GM18867 (cell line): ENCODE measurements at regions not wholly inside any gene's neighbourhood (a gene's known extent, or its start where the extent isn't known, plus 50 kb on each side); places are given as distances from the start of the nearest gene placed in this dataset.
"Not testable (repeated sequence)": the region's sequence is repeated elsewhere in the genome, so short reads cannot be mapped to it uniquely, and the experiment has no call there.

ENCODE experiments used
- ATAC-seq: cut with Tn5 transposase; IDR thresholded peaks from one replicate; pipeline ENCODE4 v1.9.1; 2021; ENCODE audit warnings: mild to moderate bottlenecking, moderate library complexity; ENCODE audit not compliant: unreplicated experiment

DNA sequence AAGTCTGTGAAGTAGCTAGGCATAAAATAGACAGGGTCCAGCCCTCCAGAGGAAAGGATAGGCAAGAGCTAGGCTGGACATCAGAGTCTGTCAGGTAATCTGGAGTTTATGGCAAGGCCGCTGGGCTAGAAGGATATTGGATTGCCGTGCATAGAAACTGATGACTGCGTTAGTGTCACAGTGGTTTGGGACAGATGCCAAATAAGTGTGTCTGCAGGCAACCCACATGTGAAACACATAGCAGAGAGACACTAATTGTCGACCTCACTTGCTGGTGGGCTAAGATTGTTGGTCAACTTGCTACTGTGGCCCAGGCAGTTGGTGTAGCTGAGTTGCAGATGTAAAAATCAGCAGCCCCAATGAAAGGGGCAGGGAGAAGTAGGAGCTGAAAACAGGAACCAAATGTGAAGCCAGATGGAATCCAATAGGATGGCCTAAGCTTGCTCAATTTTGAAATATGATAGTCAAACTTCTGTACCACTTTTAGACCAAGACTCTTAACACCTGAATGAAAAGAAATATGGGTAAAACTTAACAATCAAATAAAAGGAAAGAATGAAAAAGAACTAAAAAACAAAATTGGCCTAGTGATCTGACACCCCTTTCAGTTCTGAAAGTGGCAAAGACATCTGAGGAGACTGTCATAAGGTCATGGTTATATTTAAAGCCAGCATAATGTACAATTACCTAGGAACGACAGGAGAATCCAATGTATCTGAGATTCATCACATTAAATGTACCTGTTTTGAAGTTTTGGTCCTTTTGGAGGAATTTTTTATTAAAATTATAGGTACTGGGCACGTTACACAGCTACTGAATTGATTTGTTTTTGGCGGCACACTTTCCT is 243.3 kb upstream of the ACTBL2 start:
- ATAC-seq: no peak

DNA sequence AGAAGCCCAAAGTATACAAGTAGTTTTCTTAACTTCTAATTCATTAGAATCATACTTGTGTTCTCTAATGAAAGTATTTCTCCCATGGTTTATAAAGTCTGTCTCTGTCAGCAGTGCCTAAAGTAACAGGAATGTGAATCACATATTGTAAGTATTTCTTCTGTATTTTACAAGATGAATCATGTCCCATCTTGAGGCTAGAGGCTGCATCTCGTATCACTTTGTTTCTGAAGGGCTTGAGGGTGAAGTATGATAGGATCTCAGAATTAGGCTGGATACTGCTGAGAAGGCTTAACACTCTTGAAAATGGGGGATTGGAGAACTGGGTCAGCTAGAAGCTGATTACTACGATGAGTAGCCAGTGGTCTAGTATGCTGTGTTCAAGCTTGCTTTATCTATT is 242.2 kb upstream of the ACTBL2 start:
- ATAC-seq: no peak

DNA sequence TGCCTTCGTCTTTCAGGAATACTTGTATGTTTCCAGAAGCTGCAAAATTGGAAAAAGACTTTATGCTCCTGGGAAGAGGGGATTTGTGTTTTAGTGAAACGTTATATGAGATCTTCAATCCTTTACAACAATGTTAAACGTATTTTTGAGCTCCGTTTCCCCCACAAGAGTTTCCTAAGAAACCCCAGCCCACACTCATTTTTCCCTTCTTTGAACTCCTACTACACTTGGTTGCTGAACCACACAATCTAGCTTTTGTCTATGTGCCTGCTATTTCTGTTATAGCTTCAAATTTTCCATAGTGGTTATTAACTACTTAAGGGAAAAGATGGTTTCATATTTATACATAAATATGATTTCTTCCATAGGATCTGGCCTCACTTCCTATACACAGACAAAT is 238.6 kb upstream of the ACTBL2 start:
- ATAC-seq: no peak

DNA sequence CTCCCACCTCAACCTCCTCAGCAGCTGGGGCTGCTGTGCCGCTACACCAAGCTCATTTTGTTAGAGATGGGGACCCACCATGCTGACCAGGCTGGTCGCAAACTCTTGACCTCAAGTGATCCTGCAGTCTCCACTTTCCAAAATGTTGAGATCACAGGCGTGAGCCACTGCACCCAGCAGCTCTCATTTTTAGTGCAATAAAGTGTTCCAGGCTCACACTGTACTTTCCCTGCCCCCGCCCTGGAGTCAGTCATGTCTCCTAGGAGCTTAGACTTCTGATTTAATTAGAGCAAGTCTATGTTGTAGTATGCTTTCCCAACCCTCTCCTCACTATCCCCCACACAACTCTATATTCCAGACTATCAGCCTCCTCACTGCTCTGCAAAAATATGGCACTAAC is 238.0 kb upstream of the ACTBL2 start:
- ATAC-seq: no peak

DNA sequence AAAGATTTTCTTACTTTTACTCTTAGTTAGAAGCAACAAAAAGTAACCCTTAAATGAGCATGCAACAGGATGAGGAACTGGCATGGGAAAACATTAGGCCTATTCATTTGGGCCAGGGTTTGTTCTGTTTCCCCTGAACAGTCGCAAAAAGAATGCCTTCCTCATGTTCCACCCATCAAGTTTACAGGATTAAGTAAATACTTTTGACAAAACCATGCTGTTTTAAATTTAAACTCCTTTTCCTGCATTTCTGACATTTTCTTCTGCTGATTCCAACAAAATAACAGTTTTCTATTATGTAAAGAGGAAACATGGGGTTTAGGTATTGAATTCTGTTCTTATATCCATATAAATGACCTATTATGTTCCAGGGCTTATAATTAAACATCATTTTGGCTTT is 236.6 kb upstream of the ACTBL2 start:
- no peak for ATAC-seq

DNA sequence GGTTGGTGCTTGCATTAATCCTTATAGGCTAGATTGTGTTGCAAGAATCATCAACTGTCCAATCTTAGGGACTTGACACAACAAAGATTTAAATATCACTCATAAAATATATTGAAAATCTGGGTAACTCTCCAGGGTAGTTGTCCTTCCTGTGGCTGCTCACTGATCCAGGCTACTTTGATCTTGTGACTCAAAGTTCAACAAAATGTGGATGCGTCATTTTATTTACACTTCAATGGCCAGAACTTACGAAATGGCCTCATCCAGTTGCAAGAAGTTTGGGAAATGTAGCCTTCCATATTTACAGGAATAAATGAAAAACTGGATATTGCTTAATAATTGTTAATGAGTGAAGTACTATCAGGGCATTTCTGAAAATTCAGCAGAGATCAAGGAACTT is 235.5 kb upstream of the ACTBL2 start:
- no peak for ATAC-seq

DNA sequence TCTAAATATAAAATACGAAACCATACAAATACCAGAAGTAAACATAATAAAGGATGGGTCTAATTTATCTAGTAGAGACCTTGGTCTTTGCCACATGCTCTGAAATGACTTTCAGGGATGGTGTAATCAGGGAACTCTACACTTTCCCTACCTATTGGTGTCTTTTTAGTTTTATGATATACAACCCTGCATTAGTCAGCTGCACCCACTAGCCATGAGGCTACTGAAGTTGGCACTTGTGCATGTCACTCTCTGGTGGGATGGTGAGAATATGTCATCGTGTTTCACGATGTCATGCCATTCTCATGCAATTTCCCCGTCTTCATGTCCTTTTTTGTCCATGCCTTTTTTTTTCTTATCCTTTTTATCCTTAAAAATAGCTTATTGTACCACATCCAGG is 234.9 kb upstream of the ACTBL2 start:
- ATAC-seq: no peak

DNA sequence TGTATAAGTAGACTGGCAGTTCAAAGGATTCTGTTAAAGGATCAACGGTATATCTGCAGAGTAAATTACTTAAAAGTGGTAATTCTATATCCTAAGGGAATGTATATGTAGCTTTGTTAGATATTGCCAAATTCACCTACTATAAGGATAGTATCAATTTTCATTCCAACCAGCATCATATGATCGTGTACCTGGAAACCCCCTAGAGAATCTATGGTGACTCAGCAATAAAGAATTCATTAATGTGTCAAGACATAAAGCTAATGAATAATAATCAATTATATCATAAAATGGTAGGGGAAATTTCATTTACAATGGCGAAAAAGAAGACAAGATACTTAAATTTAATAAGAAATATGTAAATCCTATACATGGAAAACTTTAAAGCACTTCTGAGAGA is 234.1 kb upstream of the ACTBL2 start:
- ATAC-seq: no peak

DNA sequence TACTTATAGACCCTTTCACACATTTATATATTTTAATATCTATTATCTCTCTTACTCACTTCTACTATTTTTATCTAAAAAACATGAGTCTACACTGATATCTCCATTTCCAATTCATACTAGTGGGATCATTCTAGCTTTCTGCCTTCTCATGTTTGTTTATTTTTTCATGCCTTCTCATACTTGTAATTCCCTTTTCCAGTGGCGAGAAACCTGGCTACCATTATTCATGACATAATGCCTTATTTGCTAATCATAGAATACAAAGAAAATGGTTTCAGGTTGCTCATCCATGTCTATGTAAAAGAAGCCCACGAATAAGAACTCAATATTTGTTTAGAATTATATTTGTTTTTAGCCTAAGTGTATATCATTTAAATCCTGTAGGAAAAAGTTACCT is 232.7 kb upstream of the ACTBL2 start:
- ATAC-seq: no peak

DNA sequence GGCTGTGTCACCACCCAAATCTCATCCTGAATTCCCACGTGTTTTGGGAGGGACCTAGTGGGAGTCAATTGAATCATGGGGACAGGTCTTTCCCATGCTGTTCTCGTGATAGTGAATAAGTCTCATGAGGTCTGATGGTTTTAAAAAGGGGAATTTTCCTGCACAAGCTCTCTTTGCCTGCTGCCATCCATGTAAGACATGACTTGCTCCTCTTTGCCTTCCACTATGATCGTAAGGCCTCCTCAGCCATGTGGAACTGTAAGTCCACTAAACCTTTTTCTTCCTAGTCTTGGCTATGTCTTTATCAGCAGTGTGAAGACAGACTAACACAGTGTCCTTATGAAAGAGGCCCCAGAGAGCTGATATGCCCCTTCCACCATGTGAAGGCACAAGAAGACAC is 230.9 kb upstream of the ACTBL2 start:
- not testable (repeated sequence) for ATAC-seq

DNA sequence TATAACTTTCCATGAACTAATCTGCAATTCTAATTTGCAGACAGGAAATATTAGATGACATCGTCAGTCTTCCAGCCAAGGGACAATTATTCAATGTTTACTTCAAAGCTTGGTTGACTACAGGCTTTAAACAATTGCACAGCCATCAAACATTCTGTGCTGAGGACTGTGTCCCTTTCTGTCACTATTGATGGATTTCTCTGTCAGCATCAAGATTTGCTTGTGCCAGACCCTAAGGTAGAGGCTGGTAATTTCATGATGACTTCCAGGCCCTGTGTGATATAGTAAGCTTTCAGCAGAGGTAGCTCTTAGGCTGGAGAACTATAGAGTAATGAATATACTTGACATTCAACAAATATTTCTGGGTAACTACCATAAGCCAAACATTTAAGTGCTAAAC is 229.3 kb upstream of the ACTBL2 start:
- no peak for ATAC-seq

DNA sequence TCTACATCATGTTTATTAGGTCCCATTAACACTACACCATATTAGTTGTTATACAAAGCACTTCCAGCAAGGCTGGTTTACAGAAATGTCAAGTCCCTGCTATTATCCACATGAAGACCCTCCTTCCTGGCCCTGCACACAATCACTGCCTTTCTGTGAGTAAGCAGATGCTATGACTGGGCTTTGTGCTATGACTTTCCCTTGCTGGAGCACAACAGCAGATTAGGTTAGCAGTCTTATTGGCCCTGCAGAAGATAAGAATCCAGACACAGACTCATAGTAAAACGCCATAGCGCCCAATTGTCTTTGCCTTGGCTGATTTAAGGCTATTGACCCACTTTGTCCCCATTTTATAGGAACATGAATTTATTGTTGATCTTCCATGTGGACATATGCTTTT is 228.9 kb upstream of the ACTBL2 start:
- no peak for ATAC-seq

DNA sequence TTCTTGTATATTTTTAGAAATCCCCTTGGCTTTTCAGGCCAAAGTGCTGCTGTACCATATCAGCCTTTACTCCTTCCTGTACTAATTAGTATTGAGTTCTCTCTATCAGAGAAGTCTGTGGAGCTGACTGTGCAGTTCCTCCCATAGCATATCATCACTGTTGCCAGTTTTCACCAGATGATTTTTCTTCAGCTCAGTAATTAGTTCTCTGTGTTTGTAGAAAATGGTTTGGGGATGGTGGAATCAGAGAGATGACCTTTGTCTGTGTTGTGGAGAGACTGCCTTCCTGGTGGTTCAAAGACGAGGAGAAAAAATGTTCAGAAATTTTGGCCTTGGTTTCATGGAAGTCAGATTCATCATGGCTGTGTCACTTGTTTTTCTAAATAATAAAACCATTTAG is 227.5 kb upstream of the ACTBL2 start:
- no peak for ATAC-seq

DNA sequence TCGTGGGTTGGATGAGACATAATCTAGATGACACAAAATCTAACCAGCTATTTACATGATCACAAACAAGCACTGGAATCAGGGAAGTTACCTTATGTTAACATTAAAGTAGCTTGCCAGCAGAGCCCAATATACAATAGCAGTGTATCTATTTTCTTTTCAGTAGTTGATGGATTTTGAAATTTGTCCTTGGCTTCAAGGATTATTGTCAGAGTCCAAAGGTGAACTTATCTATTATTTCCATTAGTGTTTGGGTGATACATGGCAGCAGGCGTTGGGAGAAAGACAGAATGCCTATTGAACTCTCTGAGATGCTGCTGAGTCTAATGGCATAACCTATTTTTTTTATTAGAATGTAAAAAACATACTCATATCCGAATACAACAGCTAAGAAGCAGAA is 223.2 kb upstream of the ACTBL2 start:
- ATAC-seq: no peak

DNA sequence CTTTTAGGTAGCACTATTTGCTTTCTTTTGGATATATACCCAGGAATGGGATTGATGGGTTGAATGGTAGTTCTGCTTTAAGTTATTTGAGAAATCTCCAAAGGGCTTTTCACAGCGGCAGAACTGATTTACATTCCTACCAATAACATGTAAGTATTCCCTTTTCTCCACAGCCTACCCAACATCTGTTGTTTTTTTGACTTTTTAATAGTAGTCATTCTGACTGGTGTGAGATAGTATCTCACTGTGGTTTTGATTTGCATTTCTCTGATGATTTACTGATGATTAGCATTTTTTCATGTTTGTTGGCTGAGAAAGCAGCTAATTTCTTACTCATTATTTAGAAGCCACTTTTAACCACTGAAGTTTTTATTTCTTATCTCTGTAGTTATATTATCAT is 221.1 kb upstream of the ACTBL2 start:
- ATAC-seq: no peak

DNA sequence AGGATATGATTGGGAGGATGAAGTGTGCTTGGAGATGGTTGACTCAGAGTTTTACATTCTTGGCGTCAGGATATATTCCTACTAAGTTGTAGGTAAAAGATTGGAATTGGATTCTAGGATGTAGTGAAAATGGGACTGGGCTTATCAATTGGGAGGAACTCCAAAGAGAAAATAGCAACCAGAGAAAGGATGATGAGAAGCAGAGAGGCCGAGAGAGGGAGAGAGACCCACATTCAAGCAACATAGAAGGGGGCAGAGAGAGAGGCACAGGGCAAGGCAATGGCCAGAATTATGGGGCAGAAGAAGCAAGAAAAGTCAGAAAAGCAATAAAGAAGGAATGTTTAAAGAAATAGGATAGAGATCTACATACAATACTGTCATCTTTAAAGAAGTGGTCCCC is 217.9 kb upstream of the ACTBL2 start:
- no peak for ATAC-seq

DNA sequence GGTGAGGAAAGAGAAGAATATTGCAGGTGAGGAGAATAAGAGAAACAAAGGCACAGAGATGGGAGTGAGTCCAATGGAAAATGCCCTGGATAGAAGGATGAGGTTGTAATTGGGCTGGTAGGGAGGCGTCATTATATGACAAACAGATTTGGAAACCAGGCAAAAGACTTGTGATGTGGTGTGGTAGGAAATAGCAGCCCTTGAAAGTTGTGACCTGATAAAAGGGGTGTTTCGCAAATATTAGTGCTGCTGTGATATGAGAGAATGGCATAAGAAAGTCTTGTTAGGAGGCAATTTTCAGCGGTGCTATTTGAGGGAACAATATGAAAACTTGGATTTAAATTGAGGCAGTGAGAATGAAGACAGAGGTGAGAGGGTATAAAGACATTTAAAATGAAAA is 217.5 kb upstream of the ACTBL2 start:
- ATAC-seq: no peak

DNA sequence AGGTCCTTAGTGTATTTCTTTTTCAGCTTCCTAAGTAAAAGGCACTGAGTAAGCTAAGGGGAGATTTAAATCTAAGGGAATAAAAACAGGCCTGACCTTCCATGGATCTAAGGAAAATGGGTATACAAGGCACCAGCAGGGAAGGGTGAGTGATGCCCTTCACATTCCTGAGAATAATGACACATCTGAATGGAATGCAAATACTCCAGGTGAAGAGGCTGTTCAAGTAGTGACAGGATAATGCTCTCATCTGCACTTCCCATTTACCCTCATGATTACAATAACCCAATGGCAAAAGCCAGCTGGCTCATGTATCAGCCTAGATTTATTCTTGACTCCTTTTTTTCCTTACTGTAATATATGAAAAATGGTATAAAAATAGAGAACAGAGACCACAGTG is 216.2 kb upstream of the ACTBL2 start:
- no peak for ATAC-seq

DNA sequence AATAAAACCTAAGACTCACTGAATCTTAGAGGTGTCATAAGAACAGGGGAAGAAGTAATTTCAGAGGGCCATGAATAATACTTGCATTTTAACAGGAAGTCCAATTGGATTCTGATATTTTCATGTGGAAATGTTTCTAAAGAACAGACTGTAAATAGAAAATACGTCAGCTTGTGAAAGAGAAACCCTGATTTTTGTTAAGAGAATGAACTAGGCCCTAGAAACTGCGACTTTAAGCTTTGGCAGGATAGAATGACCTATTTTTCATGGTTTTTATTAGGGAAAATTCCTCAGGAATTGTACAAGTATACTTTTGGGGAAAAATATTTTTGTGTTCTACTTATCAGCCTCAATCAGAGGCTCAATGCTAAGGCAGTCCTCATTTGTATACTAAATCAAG is 215.5 kb upstream of the ACTBL2 start:
- no peak for ATAC-seq

DNA sequence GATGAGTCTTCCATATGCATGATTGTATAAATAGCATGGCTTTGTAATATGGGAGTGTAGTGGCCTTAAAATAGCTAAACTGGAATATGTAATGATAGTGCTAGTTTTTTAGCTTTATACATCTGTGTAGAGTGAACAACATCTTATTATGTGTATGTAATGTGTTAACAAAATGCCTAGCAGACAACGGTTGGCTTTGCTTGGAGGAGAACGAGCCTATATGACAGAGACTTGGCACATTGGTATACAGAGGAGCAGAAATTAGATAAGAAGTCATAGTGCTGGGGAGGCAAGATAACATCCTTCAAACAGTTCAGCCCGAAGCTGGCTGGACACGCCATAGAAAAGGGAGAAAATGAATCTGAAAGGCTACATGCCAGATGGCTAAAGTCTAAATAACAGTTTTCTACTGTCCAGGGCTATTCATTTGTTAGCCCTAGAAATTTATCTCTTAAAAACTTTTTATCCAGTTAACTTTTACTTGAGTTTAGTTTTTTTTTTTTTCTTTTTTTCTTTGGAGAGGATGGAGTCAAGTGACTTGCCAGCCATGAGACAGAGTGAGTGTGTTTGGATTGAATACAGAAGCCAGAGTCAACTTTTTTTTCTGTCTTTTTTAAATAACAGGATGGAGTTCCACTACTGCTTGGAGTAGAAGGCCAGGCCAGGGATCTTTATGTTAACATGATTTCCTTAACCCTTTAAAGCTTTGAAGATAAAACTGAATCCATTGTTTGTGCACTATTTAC is 214.4 kb upstream of the ACTBL2 start:
- no peak for ATAC-seq

DNA sequence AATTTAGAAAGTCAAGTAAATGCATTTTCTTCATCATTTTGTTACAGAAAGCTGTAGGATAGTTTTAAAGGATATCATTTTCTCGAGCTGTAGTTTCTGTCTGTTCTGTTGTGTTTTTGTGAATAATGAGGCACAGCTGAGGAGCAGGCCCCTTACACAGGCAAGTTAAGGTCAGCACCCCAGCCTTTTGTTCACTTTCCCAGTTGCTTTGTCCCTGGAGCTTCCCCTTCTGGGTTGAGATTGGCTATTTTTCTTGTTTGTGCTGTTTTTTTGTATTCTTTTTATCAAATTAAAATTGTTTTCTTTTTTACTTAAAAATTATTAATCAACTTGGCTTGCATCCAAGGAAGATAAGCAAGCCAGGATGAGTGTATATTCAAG is 213.8 kb upstream of the ACTBL2 start:
- ATAC-seq: no peak

DNA sequence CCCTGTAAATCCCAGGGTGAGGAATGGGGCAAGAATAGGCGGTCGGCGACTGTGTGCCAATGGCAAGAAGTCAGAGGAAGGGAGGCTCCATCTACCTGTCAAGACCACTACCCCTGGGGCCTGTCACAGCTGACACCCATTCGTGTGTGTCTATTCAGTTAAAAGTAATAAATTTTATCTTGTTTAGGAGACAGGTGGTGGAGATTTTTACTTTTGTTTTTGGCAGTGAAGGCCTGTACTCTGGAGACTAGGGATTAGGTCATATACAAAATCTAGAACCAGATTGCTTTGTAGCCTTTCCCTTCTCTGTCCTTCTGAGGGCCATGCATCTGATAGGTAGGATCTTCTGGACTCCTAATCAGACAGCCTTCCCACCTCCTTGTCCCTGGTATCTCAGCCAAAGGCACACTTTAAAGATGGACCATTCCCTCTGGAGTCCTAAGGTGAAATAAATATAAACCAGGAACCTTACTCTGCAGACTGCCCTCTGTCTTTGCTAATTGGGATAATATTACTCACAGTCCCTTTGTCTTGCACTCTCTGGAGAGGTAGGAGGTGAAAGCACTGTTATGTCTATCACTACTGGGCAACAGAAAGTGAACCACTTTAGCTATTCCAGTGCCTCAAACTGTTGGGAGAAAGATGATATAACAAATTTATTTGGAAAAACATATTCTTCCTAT is 213.2 kb upstream of the ACTBL2 start:
- no peak for ATAC-seq
